ENCODE measurements at regions not wholly inside any gene's neighbourhood (a gene's known extent, or its start where the extent isn't known, plus 50 kb on each side); places are given as distances from the start of the nearest gene placed in this dataset.

DNA sequence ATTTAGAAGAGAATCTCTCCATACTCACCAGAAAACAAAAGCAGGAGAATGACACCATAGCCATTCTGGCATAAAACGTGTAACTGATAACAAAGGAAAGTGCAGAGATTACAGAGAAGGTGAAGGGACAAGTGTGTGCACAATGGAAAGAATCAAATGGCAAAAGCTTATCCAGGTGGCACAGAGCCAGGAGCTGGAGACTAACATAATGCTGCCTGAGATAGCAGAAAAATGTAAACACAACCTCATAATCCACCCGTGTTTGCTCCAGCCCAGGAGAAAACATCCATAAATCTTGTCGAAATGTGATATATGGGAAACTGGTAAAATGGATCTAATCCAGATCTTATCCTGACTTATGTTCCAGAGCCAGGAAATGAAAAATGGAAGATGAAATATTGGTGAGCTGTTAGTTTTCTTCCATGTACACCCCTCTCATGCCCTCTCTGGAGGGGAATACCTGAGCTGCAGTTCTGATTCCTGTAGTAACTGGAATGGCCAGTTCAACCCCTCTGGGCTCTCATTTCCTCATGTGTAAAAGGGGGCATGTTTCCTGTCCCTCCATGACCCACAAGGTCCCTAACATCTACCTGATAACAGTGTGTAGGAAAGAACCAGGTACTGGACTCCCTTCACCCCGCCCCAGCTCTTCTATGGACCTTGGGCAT is 212.3 kb upstream of the DAPK1 start:
- DNase-seq: no peak

DNA sequence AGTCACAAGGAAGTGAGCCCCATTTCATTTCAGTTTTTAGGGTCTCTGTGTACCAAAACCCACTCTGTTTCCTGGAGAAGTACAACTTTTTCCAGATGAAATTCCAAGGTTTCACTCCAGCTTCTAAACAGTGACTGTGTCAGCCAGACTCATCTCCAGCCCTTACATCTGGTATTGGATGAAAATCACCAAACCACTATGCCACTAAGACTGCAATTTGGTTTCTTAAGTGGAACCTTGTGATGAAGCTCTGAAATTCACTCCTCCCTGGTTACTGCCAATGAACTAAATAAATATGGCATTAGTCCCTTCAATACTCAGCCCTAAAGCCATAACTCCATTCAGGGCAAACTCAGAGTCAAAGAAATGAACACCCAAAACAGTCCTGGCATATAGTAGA is 211.2 kb upstream of the DAPK1 start:
- DNase-seq: no peak

DNA sequence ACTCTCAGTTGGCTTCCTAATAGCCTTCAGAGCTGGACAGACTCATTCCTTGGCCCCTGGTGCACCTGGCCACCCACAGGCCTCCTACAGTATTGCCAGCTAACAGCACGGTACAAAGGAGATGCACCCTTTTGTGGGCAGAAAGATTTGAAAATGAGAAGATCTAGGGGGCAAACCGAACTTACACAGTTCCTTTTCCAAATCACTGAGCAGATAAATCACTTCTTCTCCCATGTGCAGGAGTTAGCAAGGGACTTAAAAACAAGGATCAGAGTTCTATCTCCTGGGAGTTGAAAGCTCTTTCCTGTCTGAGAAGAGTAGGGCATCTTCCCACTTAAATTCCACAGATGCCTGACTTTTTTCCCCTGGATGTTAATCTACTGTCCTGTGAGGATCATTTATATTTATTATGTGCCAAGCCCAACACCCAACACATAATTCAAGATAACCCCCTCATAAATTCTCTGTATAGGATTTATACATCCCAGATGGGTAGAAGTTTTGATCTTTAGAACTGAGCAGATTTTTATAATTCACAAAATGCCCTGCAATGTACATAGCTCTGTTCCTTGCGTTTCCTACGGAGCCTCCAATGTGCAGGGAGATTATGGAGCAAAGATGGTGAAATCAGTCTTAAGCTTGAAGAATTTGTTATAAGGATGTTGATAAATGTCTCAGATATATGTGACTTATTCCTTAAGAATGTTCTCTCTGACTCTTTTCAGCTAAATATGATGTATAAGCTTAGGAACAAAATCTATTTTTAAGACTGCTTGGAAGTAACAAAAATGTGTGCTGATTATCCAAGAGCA is 207.2 kb upstream of the DAPK1 start:
- peak; percentile 94 for DNase-seq

DNA sequence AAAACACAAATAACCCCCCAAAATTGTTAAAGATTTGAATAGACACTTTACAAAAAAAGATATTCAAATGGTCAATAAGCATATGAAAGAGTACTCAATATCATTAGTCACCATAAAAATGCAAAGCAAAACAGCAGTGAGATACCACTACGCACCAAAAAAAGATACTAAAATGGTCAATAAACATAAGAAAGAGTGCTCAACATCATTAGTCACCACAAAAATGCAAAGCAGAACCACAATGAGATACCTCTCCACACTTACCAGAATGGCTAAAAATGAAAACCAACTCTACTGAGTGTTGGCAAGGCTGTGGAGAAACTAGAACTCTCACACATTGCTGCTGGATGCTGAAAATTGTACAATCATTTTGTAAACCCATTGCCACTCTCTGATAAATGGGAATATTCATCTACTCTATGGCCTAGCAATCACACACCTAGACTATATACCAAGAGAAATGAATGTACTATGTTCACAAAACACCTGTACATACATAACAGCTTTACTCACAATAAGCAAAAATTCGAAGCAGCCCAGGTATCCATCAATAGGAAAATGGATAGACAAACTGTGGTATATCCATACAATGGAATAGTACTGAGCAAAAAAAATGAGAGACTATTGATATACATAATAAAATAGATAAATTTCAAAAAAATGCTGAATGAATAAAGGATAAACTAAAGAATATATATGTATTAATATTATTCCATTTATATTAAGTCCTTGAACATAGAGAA is 205.0 kb upstream of the DAPK1 start:
- DNase-seq: peak; percentile 94

DNA sequence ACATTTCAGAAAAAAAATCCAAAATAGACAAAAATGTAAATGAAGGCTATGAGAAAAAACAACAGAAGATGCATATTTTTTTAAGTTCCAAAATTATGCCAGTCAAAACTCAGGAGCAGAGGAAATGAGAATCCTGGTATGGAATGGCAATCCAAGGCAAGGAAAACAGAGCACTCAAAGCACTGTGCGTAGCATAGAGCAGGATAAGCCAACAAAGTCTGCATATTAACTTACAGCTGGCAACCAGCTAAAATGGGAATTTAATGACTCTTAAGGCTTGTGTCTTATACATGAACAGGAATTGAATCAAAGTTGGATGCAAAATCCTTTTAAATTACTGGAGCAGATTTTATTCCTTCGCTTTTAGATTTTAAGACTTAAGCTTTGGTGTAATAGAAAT is 203.5 kb upstream of the DAPK1 start:
- DNase-seq: peak; percentile 74

DNA sequence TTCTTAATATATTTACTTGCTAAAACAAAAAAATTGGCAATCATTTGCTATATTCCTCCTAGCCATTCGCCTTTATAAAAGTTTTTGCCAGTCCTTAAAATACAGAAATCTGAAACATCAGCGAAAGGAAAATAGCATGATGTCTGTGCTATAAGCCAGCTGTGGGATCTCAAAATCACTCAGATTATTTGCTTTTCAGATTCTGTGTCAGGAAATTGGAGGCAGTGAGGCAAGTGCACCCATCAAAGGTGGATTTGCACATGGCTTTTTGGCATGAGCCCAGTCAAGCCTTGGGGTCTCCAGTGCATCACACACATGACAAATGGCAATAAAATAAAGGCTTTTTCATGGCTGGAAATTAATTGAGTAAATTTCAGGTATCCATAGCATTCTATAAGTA is 196.8 kb upstream of the DAPK1 start:
- no peak for DNase-seq

DNA sequence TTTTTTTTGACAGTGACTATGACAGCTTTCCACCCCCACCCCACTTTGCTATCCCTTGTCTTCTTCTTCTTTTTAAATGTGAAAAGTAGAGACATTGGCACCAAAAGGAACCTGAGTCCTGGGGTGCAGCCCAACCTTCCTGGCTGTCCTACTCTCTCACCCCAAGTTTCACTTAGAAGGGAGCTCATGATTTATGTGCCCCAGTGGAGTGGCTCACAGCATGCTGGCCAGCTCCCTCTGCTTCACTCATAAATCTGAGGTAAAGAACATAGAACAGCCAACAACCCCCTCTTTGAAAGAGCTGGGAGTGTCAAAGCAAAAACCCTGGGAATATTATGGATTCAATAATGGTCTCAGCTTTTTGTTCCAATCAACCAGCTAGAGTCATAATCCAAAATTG is 196.3 kb upstream of the DAPK1 start:
- DNase-seq: no peak

DNA sequence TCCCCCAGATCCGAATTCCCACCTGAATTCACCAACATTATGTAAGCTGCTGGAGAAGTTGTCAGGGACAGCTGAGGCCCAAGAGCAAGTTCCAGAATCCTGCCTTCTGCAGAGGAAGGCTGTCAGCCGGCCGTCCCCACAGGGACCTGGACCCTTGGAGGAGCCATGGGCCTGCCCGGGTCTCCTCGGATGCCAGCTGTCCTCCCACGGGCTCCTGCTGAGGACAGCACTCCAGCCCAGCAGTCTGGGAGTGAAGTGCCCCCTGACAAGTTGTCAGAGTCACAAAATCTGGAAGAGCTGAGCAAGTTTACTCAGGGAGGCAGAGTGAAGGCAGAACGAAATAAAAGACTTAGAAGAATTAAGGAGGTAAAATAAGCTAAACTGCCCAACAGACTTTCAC is 192.5 kb upstream of the DAPK1 start:
- DNase-seq: no peak

DNA sequence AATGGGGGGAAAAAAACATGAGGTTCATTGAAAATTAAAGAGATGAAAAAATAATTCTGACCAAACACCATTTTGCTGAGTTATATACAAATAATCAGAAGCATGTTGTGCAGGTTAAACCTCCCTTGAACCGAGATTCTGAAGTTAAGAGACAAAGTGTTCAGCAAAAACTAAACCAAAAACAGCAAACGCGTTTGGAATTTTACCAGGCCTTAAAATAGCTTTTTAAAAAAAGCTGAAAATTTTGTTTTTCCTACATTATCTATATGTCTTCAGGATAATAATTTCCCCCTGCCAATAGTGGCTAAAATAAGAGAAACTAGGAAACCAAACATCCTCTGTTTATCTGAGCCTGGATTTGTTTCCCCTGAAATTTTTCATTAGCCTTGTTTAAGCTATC is 191.7 kb upstream of the DAPK1 start:
- DNase-seq: no peak

DNA sequence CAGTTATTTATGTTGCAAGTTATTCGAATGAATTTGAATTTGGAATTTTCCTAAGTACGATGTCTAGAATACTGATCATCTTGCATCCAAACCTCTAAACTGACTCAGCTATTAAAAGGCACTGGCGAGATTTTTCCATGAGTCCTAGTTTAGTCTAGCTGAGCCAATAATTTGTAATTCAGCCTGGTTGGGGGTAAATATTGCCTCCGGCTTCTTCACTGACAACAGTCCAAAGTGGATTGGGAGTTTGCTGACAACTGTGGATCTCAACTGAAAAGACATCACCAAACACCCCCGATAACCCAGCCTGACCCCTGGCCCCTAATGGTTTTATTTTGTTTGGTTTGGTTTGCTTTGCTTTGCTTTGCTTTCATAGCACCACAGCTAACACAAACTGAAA is 189.8 kb upstream of the DAPK1 start:
- no peak for DNase-seq

DNA sequence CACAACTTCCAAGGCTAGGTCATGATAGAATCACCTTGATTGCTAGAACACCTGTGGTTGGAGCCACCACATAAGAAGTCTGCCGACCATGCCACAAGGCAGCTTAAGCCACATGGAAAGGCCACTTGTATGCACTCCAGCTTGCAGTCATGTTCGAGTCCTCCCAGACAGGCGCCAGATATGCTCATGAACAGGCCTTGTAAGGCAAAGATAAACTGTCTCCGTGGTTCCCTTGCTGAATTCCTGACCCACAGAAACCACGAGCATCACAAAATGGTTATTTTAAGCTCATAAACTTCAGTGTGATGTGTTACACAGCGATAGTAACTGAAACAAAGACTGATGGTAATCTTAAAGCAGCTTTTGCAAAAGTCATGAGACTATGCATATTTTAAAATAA is 188.4 kb upstream of the DAPK1 start:
- peak; percentile 62 for DNase-seq

DNA sequence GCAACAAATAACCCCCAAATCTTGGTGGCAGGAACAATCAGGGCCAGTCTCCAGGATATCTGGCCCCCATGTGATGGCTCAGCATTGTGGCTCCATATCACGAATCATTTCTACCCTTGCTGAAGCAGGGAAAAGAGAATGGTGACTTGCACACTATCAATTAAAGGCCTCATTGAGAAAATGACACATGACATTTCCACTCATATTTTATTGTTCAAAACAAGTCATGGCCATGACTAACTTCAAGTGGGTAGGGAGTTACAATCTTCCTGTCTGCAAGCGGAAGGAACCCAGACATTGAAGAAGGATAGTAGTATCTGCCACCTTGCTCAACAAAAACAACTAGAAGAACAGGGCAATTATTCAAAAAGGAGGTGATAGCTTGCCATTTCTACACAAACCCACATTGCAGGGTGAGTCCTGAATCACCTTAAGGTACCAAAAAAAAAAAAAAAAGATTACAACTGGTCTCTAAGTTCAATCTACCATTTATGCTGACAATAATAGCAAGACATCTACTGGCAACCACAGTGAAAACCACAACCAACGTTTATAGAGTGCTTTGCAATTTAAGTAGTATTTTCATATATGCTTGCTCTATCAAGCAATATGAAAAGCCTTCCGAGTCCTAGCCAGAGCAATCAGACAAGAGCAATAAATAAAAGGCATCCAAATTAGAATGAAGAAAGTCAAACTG is 186.7 kb upstream of the DAPK1 start:
- DNase-seq: no peak

DNA sequence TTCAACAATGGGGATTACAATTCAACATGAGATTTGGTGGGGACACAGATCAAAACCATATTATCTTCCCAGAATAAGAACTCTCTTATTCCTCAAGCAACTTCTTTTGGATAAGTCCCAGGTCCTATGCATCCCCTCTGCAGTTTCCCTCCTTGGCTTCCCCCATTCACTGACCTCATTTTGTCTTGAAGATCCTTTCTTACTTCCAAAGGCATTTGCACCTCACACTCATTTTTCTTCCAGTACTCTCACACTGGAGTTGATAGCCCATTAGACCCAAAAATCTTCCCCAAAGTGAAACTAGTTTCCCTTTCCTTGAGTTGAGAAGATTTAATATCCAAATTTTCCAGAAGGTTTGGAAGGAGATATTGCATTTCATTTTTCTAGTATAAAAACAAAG is 178.0 kb upstream of the DAPK1 start:
- no peak for DNase-seq

DNA sequence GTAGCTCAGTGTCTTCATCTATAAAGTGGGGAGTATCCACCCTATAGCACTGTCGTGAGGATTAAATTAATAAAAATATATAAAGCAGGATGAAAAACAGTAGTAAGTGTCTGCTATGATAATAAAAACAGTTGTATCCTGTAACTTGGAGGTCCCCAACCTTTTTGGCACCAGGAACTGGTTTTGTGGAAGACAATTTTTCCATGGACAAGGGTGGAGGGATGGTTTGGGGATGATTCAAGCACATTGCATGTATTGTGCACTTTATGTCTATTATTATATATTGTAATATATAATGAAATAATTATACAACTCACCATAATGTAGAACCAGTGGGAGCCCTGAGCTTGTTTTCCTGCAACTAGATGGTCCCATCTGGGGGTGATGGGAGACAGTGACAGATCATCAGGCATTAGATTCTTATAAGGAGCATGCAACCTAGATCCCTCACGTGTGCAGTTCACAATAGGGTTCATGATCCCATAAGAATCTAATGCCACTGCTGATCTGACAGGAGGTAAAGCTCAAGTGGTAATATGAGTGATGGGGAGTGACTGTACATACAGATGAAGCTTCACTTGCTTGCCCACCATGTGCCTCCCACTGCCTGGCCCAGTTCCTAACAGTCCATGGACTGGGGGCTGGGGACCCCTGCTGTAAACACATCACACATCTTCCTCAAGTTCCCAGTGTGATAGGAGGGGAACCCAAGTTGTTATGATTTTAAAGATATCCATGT is 177.4 kb upstream of the DAPK1 start:
- no peak for DNase-seq

DNA sequence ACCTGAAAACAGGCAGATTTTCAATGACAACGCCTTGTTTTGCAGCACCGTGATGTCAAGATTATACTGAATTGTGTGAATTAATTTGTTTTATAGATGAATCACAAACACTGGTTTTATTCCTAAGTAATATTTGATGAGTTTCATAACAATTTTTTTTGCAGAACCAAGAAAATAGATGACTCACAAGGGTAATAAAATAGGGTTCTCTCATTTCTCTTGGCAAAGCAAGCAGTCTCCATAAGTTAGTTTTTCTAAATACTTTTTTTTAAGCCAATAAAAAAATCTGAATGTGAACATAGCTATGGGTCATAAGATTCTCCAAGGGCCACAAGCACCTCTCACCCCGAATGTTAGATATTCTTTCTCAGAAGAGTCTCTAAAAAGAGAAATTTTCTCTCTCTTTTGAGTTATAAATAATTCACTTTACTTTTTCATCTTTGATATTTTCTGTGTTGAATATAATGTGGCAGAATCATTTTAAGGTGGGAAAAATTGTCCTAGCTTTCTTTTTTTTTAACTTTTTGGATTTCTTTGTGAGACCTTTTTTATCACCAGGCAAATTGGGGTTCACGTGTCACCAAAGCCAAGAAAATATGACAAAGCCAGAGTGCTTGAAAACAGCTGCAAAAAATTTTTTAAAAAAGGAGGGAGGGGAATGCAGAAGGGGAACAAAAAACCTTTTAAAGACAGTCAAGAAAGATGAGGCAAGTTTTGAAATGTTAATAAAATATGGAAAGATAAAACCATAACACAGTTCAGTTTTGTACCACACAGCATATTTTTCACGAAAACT is 174.6 kb upstream of the DAPK1 start:
- DNase-seq: peak; percentile 75

DNA sequence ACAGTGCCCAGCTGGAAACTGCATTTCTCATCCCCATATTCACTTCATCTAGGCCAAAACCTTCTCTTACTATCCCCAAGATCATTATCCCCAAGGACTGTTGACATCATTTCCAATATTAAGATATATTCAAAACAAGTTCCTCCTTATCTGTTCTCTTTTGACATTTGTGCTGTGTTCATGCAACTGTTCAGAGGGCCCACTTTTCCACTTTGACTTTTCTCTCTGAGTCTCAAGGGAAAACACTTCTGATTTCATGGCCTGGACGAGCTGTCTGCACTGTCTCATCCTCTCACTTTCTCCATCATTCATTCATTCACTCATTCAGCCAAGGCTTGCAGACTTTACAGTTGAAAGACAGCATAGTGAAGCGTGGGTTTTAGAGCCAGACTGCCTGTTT is 173.7 kb upstream of the DAPK1 start:
- DNase-seq: no peak

DNA sequence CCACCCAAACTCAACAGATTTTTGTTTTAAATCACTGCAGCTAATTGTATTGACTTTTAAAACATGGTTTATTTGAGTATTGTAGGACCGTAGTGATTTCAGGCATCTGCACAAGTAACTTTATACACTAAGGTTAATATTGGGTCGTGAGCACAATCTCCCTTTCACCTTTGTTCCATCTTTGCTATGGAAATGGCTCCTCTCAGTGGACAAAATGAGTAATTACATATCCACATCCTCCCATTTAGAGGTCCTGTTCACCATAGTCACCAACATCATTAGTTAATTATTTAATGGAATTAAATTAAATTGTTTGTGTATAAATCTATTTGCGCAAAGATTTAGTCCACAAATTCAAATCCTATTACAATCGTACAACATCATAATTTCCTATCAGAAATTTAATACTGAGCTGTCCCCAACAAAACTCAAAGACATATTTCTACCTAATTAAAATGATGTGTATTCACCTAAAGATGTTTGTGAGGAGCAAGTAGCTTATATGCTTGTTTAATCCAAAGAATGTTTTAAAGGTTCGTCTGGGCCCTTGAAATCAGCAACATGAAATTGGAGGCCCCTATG is 173.0 kb upstream of the DAPK1 start:
- DNase-seq: peak; percentile 72

DNA sequence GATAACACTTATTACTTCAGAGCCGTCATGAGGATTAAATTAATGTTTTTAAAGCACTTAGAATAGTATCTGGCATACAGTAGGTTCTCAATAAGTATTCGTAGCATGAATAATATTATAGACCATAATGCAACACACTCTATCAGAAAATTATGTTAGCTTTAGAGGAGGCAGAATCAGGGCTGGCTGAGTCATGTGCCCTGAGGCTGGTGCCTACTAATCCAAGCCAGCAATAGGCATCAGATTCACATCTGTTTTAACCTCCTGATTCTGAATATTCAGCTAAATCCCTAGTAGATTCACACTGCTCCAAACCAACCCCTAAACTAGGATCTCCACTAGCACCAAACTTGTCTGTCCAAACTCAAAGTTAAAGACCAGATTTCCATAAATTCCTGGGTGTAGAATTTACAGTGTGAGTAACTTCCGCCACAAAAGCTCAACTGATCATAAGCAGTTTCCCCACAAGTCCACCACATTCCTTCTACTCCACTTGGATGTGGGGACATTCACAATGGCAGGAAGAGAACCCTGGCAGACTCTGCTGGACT is 170.0 kb upstream of the DAPK1 start:
- DNase-seq: peak; percentile 51

DNA sequence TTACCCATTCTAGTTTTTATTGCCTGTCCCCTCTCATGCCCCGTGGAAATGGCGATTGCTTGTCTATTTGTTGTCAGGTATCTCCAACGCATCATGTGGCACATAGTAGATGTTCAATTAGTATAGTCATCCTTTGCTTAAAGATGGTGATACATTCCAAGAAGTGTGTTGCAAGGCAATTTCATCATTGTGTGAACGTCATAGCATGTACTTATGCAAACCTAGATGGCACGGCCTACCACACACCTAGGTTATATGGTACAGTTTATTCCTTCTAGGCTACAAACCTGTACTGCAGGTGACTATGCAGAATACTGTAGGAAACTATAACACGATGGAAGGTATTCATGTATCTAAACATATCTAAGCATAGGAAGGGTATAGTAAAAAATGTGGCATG is 163.9 kb upstream of the DAPK1 start:
- DNase-seq: no peak

DNA sequence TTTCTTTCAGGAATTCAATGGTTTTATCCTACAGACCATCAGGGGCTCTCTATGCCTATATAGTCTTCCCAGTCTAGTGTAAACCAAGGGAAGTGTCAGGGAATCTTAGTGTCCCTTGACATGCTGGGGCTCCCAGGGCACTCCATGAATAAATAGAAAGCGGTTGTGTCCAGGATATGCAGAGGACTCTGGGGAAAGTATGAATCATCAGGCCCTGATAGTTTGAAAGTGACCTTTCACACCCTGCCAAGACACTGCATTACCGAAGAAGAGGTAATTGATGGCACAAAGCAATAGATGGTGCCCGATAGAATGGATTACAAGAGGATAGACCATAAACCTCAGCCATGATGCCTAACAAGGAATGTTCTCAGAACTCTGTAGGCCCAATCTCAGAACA is 163.3 kb upstream of the DAPK1 start:
- no peak for DNase-seq

DNA sequence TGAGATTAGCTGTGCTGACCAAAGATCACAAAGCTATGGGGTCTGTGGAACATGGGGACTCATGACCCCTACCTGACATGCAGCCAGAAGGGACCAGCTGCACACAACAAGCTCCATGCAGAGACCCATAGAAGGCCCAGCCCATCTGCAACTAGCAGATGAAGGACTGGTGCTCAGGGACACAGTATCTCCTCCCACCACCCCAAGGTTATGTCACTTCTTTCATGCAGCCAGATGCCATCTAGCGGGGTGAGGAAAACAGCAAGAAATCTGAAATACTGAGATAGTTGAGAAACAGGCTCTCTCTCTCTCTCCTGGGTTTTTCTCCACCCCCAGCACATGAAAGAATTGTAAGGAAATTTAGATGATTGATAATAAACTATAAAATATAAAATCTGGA is 161.3 kb upstream of the DAPK1 start:
- DNase-seq: peak; percentile 45

Measured in fibroblast of skin of back (primary cell).